ENCODE measurements at regions not wholly inside any gene's neighbourhood (a gene's known extent, or its start where the extent isn't known, plus 50 kb on each side); places are given as distances from the start of the nearest gene placed in this dataset.

DNA sequence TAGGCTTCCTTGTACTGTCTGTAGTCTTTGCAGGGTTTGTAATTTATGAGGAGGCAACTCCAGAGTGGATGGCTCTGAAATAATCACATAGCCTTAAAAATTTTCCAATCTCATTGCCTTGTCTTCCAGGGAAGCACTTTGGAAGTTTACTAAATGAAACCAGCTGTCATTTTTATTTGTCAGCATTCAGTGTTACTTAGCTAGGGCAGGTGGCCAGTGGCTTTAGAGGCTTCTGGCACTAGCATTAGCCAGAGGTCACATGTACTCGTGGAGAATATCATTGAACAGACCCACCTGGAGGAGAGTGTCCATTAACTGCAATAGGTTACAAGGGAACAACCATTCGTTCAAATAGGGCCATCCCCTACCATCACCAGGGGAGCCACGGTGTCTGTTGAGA lies 160.3 kb upstream of the SLC28A3 start:
- H3K36me3 Mint-ChIP-seq (ENCODE audit: low read depth), result no peaks in the 10 kb centered on the region
- peaks cover 29% of the 10 kb centered on the region for H3K4me1 Mint-ChIP-seq
- no peak overlapping the region for H3K4me3 Mint-ChIP-seq
- H3K27me3 Mint-ChIP-seq (ENCODE audit: low read depth), result no peaks in the 10 kb centered on the region
- TF ChIP-seq, protein P1, sequence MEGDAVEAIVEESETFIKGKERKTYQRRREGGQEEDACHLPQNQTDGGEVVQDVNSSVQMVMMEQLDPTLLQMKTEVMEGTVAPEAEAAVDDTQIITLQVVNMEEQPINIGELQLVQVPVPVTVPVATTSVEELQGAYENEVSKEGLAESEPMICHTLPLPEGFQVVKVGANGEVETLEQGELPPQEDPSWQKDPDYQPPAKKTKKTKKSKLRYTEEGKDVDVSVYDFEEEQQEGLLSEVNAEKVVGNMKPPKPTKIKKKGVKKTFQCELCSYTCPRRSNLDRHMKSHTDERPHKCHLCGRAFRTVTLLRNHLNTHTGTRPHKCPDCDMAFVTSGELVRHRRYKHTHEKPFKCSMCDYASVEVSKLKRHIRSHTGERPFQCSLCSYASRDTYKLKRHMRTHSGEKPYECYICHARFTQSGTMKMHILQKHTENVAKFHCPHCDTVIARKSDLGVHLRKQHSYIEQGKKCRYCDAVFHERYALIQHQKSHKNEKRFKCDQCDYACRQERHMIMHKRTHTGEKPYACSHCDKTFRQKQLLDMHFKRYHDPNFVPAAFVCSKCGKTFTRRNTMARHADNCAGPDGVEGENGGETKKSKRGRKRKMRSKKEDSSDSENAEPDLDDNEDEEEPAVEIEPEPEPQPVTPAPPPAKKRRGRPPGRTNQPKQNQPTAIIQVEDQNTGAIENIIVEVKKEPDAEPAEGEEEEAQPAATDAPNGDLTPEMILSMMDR (IDR thresholded peaks at IDR 0.05; ENCODE audit: unreplicated experiment in 3 of 3), result no peak
- peak overlapping the region in 2 of 3 experiments; percentile 72 to 76 for H3K27ac Mint-ChIP-seq
- peaks cover 8% of the 10 kb centered on the region for H3K9me3 Mint-ChIP-seq

DNA sequence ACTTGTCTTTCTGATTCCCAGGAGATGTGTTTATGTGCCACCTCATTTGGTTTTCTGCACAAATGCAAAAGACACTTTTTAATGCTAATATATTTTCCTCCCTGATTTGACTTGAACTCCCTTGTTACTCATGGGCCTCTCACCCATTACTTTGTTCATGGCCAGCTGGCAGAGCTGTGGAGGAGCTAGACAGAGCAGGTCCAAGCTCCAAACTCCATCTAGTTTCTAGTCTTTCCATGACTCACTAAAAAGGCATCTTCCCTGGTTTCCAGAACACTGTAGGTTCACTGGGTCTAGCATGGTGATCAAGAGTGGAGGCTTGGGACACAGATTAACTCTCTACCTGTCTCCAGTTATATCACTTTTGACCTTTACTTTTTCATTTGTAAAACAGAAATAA lies 161.0 kb upstream of the SLC28A3 start:
- Mint-ChIP-seq H3K4me1 (peaks cover 29% of the 10 kb centered on the region), H3K27me3 (ENCODE audit: low read depth) (no peaks in the 10 kb centered on the region), H3K9me3 (peaks cover 12% of the 10 kb centered on the region), H3K4me3 (no peak overlapping the region), H3K27ac (peak overlapping the region in 2 of 3 experiments; percentile 27 to 76), H3K36me3 (ENCODE audit: low read depth) (no peaks in the 10 kb centered on the region)
- TF ChIP-seq, protein P1 (IDR thresholded peaks at IDR 0.05; ENCODE audit: unreplicated experiment in 3 of 3), result no peak

DNA sequence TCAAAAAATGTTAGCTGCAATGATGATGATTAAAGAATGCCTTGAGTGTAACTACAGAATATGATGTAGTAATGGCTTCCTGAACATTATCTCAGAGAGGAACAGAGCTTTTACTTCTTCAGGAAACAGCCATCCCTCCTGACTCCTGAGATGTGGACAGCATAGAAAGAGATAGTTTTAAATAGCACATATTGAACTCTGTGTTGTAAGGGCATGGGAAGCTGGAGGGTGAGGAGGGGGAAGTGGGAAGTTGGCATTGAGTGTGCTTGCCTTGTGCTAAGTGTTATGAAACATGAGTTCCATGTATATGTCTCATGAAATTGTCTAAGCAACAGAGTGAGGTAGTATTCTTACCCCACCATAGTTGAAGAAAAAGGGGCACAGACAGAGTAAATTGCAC lies 161.5 kb upstream of the SLC28A3 start:
- Mint-ChIP-seq H3K27me3 (ENCODE audit: low read depth) (no peaks in the 10 kb centered on the region), H3K4me1 (peaks cover 29% of the 10 kb centered on the region), H3K36me3 (ENCODE audit: low read depth) (no peaks in the 10 kb centered on the region), H3K9me3 (peaks cover 15% of the 10 kb centered on the region), H3K4me3 (no peak overlapping the region), H3K27ac (no peak overlapping the region)
- TF ChIP-seq, protein P1 (IDR thresholded peaks at IDR 0.05; ENCODE audit: unreplicated experiment in 3 of 3), result no peak

DNA sequence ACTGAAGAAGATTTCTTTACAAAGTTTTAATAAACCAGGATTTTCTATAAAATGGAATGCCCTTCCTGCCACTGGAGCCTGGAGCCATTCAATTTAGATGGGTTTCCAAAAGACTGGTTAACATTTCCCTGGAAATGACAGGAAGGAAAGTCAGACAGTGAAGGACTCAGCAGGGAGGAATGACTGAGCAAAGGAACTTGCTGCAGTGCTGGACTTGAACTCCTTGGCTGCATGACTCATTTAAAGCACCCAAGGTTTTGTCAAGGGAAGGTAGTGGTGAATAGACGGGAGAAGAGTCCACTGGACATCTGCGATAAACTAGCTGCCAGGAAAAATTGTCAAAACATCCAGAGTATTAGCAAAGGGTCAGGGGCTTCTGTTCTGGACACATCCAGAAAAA lies 163.8 kb upstream of the SLC28A3 start:
- H3K36me3 Mint-ChIP-seq (ENCODE audit: low read depth), result no peaks in the 10 kb centered on the region
- H3K9me3 Mint-ChIP-seq, result peaks cover 24% of the 10 kb centered on the region
- H3K4me1 Mint-ChIP-seq, result peaks cover 24% of the 10 kb centered on the region

DNA sequence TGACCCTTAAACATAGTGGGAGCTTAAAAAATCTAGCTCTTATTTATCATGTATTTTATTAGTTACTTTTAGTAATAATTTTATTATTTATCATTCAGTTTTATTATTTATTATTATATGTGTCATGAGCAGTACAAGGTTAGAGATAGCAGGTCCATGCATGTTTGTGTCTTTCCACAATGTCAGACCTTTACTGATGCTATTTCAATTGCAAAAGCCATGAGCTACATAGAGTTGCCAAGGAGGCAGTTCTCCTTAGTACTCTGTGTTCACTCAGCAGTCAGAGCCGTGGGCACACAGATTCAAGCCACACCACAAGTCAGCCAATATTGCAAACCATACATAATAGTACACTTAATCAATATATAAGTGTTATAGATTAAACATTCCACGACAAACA lies 157.9 kb upstream of the NTRK2 start:
- Mint-ChIP-seq H3K27ac (no peak overlapping the region), H3K9me3 (peaks cover 14% of the 10 kb centered on the region), H3K4me1 (no peaks in the 10 kb centered on the region), H3K4me3 (no peak overlapping the region), H3K27me3 (ENCODE audit: low read depth) (no peaks in the 10 kb centered on the region), H3K36me3 (ENCODE audit: low read depth) (no peaks in the 10 kb centered on the region)
- TF ChIP-seq, protein P1 (IDR thresholded peaks at IDR 0.05; ENCODE audit: unreplicated experiment in 3 of 3), result no peak

More for the DNA sequence above, 163.8 kb upstream of the SLC28A3 start:
- Mint-ChIP-seq H3K27me3 (ENCODE audit: low read depth) (no peaks in the 10 kb centered on the region), H3K4me3 (no peak overlapping the region), H3K27ac (no peak overlapping the region)
- TF ChIP-seq, protein P1 (IDR thresholded peaks at IDR 0.05; ENCODE audit: unreplicated experiment in 3 of 3), result no peak

DNA sequence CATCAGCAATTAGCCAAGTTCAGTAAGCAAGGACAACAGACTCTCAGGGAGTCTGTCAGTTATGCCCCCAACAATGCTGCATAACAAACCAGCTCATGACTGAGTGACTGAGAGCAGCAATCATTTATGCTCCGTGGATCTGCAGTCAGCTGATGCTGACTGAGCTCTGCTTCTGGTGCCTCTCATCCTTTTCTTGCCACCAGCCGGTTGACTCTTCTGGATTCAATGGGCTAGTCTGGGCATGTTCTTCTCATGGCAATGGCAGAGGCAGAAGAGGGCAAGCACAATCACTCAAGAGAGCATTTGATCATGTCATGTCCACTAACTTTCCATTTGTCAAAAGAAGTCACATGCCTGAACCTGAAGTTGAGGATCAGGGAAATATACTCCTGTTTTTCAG lies 157.0 kb upstream of the NTRK2 start:
- Mint-ChIP-seq H3K36me3 (ENCODE audit: low read depth) (no peaks in the 10 kb centered on the region), H3K27ac (no peak overlapping the region), H3K27me3 (ENCODE audit: low read depth) (no peaks in the 10 kb centered on the region), H3K4me1 (no peaks in the 10 kb centered on the region), H3K9me3 (peaks cover 6% of the 10 kb centered on the region), H3K4me3 (no peak overlapping the region)
- TF ChIP-seq, protein P1 (IDR thresholded peaks at IDR 0.05; ENCODE audit: unreplicated experiment in 3 of 3), result no peak

Data from nephron (organoid).